ENCODE measurements at regions not wholly inside any gene's neighbourhood (a gene's known extent, or its start where the extent isn't known, plus 50 kb on each side); places are given as distances from the start of the nearest gene placed in this dataset.

DNA sequence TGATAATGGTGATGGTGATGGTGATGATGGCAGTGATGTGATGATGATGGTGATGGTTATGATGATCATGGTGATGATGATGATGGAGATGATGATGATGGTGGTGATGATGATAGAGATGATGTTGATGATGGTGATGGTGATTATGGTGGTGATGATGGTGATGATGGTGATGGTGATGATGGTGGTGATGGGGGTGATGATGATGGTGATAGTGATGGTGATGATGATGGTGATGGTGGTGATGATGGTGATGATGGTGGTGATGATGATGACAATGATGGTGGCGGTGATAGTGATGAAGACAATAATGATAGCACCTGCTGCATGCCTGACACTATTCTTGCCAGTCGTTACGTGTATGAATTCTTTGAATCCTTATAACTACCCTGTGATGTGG lies 317.9 kb upstream of the AJAP1 start:
- no peak for DNase-seq

DNA sequence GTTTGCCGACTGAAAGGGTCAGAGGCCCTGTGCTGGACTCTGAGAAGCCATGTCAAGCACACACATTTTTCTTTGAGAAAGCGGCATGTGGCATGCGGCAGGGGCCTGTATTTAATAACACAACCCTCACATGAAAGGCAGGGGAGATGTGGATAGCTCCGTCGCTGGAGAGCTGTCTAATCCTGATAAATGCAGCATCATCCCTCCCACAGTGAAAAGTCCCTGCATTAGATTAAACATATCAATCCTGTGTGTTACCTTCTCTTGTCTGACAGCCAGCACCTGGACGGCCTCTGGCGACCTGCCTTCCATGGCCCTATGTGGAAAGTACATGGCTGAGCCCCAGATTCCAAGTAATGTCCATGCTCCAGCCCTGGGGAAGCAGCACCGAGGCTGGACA lies 313.0 kb upstream of the AJAP1 start:
- DNase-seq = no peak

DNA sequence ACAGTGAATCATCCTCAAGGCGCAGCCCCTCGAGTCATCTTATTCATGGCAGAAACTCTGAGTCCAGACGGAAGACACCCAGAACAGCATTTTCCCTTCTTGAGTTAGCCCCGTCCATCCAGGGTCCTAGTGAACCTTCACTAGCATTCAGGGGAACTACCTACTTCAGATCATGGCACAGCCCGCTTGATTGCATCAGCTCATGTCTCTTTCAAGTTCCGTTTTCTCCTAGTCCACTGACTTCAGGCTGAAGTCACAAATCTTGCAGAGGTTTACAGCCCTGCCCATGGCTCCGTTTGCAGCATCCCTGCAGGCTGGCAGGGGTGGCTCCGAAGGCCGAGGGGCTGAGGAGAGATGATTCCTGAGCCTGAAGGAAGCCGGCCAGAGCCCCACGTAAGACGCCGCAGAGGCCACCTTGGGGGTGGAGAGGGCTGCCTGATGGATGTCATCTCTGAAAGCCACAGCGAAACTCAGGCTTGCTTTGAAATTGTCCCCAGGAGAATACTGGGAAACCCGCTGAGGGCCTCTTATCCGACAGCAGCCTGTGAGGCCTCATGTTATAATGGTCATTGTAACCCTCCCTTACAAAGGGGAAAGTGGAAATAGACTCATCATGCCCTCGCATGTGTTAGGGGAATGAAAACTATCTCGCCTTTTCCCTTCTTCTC lies 310.2 kb upstream of the AJAP1 start:
- no peak for DNase-seq

DNA sequence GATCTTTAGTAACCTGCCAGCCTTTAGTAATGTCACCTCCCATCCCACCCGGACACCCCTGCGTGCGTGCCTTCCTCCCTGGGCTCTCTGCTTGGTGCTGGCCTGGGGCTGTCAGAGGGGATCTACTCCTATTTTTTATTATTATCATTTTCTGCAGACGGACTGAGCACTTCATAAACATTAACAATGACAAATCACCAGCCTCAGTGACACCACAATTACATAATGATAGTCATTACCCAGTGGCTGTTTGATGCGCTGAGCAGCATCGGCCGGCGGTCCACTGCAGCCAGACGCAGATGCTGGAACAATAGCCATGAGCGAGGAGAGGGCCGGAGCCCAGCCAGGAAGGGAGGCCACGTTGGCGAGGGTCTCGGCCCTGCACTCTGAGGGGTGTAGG lies 309.3 kb upstream of the AJAP1 start:
- DNase-seq = no peak

DNA sequence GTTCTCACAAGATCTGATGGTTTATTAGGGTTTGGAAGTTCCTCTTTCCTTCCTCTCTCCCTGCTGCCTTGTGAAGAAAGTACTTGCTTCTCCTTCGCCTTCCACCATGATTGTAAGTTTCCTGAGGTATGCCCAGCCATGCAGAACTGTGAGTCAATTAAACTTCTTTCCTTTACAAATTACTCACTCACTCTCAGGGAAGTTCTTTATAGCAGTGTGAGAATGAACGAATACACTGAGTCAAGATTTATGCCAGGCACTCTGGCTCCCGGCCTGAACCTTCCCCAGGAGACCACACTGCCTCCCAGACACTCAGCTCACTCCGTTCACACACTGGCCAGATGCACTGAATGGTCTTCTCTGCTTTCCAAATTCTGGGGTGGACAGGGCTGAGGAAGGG lies 308.3 kb upstream of the AJAP1 start:
- DNase-seq = no peak

DNA sequence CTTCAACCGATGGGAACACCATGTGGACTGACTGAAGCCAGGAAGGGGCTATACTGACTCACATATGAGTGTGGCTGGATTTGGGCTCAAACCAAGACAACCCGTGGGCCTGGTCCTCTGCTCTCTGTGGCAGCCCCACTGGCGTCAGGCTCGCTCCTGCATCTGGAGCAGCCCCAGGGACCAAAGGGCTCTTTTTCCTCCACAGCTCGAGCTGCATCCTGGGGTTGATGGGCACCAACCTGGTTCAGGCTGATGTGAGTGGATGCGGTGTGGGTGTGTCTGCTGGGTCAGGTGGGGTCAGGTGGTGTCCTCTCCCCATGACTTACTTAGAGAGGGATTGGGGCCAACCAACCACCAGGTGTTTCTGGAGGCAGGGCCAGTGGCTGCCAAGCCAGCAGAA lies 303.0 kb upstream of the AJAP1 start:
- DNase-seq = no peak

DNA sequence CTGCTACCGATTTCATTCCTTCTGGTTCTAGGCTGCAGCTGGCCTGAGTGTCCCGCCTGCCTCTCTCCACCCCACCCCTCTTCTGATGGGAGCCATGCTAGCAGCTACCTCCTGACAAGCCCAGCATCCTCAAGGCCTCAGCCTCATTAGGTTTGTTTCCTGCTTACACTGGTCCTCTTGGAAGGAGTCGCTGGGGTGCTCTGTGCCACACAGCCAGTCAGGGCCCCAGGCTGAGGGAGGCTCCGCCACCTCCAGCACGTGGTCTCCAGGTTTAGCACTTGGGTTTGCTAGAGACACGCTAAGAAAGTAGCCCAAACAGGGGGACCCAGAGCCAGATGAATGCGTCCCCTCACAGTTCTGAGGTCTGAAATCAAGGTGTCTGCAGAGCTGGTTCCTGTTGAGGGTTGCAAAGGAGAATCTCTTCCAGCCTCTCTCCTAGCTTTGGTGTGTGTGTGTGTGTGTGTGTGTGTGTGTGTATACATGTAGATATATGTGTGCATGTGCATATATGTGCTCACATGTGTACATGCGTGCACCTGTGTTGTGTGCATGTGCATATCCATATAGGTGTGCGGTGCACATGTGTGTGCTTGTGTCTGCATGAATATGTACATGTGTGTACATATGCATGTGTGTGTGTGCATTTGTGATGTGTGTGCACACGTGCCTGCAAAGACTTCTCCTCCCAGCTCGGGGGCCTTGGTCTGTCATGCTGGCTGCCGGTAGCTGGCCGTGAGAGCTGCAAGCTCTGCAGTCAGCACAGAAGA lies 301.1 kb upstream of the AJAP1 start:
- no peak for DNase-seq

DNA sequence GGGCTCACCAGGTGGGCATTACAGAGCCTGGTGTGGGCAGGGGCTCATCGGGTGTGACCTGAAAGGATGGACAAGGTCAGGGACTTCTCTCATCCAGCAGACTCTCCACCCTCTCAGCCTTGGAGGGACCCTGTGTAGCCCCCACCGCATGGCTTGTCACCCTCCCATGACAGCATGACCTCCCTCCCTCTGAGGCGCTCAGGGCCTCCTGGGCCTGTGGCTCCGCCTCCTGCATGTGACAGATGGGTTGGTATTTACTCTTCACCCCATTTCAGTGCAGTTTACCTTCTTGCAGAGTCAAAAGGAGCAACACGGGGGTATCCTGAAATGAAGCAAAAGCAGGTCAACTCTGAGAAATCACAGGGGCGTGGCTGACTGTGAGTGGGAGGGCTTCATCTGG lies 298.6 kb upstream of the AJAP1 start:
- peak; percentile 22 for DNase-seq

DNA sequence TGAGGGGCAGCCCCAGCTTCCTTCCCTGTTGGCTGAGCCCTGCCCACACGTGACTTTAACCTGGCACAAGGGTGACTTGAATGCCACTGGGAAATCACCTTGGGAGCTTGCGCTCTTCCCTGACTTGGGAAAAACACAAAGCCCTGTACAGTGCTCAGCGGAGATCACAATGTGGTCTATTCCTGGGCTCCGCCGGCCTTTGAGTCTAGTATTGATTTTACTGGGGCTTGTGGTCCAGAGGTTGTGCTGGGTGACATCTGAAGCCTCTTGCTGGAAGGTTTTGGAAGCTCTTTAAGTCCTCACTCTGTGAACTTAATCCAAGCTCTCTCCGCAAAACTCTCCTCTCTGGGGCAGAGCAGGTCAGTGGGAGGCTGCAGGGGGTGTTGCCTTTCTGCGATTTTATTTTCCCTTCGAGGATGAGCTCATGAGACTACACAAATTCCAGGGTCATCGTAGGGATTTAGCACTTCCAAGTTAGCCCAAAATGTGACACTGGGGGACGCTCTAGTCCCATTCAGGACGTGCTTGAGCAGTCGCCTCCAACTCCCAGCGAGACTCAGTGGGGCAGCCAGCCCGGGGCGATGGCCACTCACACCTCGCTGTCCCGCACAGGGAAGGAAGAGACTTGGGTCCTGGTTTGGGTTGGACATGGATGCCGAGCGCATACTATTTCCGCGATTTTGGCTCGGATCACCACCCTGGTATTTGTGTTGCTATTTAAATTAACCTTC lies 291.9 kb upstream of the AJAP1 start:
- no peak for DNase-seq

DNA sequence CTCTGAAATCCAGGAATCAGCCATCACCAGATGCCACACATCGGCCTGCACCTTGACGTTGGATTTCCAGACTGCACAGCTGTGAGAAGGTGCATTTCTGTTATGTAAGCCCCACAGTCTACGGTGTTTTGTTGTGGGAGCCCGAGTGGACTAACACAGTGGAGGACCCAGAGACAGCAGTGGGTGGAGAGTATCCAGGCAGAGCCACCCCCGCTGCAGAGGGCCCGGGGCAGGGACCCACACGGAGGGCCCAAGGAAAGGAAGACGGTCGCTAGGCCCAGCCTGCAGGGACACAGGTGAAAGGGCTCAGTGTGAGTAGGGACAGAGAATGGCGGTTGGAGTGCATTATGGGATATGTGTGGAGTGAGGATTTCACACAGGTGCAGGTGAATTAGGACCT lies 288.3 kb upstream of the AJAP1 start:
- no peak for DNase-seq

DNA sequence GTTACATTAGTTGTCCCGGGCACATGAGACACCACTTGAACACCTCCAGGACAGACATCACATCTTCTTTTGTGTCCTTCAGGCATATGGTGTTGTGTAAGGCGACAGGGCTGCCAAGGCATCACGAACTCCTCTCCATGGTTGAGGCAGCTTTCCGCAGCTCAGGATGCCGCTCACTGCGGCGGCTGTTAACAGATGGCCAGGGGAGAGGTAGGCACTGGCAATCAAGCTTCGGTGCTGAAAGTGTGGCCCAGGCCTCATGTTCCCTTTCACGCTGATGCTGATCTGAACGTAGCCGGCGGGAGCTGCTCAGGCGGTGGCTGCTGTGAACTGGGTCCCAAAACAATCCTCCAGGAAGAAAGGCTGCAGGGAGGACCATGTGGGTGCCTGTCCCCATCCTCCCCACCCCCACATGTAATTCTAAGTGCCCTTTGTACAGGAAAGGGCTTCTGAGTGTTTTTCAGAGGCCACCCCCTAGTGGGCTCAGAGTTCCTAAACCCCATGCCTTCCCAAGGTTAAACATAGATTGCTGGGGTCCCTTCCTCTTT lies 287.1 kb upstream of the AJAP1 start:
- peak; percentile 10 for DNase-seq

DNA sequence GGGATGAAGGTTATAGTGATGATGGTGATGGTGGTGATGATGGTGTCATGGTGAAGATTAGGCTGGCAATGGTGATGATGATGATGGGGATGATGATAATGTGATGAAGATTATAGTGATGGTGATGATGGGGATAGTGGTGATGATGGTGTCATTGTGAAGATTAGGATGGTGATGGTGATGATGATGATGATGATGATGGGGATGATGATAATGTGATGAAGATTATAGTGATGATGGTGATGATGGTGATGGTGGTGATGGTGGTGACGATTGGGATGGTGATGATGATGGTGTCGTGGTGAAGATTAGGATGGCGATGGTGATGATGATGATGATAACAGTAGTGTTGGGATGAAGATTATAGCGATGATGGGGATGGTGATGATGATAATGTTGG lies 285.1 kb upstream of the AJAP1 start:
- no peak for DNase-seq

DNA sequence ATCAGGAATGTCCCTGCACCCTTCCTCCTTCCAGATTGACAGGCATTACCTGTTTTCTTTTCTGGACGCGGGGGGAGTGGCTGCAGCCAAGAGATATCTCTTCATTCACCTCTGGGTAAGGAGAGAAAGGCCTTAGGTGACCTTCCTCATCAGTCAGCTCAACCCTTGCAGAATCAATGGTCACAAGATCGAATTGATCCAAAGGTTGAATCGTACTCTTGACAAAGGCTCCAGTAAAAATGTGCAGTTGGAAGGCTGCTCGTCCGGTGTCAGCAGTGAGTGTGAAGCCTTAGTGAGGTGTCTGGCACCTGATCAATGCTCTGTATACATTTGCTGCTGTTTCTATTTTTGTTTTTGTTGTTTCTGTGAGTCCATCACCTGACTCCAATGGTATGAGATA lies 282.6 kb upstream of the AJAP1 start:
- no peak for DNase-seq

DNA sequence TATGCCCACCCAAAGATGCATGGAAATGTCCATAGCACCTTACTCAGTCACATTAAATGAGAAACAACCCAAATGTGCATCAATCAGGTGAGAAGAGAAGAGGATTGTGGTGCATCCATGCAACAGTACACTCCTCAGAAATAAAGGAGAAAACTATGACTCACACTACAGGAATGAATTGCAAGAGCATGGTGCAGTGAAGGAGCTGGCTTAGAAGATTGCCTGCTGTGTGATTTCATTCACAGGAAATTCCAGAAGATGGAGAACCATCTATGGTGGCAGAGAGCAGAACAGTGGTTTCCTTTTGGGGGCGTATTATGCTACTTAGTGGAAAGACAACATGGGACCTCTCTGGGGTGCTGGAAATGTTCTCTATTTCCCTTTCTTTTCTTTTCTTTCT lies 278.6 kb upstream of the AJAP1 start:
- DNase-seq = no peak

DNA sequence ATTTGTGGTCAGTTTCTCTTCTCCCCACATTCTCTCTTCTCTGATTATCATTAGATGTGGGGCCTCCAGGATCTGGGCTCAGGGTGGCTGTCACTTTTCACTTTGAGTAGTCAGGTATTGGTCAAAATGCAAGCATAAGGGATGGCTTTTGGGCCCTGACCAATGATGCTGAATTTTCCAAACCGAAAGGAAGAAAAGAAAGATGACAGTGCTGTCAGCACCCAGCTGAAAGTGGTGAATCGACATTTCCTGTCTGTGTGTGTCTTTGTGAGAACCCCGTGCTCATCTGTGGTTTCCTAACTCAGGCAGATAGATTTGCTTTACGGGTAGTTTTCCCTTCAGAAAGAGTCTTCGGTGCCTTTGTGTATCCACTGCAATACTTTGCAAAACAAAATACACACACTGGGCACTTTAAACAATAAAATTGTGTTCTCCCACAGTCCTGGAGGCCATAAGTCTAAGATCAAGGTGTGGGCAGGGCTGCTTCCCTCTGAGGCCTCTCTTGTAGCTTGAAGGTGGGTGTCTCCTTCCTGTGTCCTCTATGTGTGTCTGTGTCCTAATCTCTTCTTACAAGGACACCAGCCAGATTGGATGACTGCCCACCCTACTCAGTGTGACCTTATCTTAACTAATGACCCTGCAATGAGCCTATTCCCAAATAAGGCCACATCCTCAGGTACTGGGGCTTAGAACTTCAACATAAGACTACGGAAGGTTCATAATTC lies 274.8 kb upstream of the AJAP1 start:
- no peak for DNase-seq

DNA sequence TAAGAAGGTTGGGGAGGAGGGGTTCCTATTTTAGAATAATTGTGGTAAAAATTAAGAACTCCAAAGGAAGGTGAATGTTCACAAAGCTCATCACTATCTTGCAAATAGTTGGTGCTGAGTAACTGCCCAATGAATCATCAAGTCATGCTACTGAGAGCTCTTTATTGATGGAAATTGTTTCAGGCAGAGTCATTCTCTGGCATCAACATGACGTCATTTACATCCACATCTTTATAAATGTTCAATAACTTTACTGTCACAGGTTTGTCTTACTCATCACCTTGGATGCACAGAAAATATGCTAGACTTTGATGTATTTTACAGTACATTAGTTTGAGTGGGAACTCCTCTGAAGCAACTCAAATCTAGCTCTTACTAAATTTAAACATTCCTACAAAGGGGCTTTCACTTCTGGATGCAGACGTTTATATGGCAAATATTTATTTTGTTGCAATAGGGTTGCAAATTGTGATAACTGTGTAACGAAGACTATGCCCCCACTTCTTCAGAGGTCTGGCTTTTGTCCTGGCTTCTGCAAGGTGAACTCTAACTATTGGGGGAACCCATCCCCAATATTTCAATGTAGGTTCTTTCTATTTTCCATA lies 273.7 kb upstream of the AJAP1 start:
- DNase-seq = no peak

DNA sequence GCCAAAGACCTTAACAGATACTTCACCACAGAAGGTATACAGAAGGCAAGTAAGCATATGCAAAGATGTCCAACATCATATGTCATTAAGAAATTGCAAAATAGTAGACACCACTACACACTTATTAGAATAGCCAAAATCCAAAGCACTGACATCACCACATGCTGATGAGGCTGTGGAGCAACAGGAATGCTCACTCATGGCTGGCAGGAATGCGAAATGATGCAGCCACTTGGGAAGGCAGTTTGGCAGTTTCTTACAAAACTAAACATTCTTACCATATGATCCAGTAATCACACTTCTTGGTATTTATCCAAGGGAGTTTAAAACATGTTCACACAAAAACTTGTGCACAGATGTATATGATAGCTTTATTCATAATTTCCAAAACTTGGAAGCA lies 261.2 kb upstream of the AJAP1 start:
- no peak for DNase-seq

DNA sequence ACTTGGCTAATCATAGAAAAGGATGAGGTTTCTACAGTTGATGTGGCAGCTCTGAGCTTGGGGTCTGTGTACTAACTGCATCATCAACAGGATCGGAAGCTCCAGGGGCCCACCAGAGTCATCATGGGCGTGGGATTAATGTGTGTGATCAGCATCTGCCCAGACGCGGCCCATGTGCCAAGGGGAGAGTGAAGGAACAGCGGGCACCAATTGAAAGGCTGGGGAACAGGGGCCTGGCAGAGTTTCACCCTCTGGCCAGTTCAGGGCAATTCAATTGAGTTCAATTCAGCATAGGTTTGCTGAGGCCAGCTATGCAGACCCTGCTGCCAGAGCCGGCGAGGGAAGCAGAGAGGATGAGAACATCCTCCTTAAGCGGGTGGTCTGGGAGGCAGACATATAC lies 260.0 kb upstream of the AJAP1 start:
- no peak for DNase-seq

DNA sequence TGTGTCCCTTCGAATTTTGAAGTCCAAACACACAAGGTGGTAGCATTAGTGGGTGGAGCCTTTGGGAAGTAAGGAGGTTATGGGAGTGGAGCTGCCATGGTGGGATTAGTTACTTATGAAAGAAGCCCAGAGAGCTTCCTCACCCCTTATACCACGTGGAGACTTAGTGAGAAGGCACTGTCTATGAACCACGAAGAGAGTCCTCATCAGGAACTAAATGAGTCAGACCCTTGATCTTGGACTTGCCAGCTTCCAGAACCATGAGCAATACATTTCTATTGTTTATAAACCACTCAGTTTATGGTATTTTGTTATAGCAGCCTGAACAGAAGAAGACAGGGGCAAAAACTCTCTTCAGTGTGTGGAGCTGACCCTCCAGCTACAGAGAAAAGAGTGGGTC lies 259.3 kb upstream of the AJAP1 start:
- no peak for DNase-seq

DNA sequence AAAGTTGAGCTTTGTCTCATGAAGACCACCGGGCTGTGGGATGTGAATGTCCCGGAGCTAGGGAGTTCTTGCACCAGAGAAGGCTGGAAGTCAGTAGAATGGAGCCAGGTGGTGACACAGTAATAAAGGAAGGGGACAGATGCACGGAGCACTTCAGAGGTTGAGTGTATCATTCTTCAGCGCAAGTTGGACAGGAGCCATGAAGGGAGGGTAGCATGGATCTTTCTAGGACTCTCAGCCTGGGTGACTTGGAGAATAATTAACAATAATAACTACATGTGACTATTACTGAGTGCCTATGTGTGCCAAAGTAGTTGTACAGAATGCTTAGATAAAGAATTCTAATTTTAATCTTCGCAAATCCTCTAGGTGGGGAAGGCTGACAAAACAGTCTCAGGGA lies 258.7 kb upstream of the AJAP1 start:
- peak; percentile 76 for DNase-seq

DNA sequence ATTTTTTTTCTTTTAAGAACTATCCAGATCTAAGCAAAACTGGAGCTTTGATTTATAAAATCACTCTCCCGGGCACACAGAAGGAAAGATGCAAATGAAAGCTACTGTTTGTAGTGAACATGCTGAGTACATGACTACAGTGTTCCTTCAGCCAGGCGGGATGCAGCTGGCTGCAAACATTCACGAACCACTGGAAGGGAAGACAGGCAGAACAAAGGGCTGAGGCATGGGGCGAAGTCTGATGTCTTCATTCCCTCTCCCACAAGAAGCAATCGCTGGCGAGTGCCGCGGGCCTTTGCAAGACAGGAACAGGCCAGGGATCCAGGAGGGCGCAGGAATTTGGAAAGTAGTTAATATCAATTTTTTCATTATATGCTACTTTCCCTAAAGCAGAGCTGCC lies 257.9 kb upstream of the AJAP1 start:
- no peak for DNase-seq

DNA sequence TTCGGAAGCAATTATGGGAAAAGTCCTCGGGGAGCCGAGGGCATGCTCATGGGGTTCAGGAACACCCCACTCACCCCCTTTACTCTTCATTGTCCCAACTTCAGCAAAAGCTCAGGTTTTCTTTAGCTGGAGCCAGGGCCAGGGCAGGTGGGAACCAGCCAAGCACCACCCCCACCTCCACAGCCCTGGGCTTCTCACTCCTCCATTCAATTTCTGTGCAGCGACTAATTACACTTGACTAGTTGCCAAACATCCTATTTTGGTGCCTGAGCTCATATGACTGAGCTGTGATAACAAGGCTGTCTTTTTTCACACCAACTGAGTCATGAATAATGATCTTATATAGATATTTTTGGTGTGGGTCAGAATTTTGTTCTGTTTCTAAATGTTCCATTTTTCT lies 257.2 kb upstream of the AJAP1 start:
- peak; percentile 76 for DNase-seq

DNA sequence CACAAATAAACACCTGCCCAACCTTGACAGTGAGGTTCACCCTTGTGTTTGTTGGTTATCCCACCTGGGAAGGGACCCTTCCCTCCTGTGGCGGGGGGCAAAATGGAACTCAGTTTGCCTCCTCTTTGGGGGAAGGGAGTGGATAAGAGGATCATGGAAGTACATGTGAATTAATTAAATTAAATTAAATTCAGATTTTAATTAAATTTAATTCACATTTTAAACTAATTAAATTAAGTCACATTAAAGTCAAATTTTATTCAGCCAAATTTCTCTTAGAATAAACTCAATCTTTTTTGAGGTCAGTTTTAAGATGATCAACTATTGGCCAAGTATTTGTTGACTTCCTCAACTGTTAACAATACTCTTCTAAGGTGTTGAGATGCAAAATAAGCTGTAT lies 252.4 kb upstream of the AJAP1 start:
- DNase-seq = no peak
